ENCODE measurements at regions not wholly inside any gene's neighbourhood (a gene's known extent, or its start where the extent isn't known, plus 50 kb on each side); places are given as distances from the start of the nearest gene placed in this dataset.

- no peak for DNase-seq
Measured at GRCh38 chr4:180465364-180465763, 1777.8 kb upstream of the TENM3 start.

DNA sequence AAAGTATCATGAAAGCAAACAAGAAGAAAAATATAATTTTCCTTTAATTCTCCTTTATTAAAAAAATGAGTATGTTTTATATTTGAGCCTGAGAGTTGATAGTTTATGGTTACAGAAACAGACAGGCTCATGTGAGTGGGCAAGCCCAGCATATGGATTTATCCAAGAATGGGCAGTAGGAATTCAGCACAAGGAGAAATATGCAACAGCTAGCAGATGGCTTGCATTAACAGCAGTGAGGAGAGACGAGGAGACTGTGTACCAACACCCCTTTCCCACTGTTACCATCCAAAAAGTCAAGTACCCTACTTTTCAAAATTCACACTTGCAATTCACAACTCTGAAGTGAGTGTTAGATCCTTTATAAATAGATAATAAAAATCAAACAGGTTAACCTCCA is 1760.2 kb upstream of the TENM3 start:
- no peak for DNase-seq

GRCh38 chr4:180485407-180485806 is 1757.8 kb upstream of the TENM3 start:
- DNase-seq, result no peak

DNA sequence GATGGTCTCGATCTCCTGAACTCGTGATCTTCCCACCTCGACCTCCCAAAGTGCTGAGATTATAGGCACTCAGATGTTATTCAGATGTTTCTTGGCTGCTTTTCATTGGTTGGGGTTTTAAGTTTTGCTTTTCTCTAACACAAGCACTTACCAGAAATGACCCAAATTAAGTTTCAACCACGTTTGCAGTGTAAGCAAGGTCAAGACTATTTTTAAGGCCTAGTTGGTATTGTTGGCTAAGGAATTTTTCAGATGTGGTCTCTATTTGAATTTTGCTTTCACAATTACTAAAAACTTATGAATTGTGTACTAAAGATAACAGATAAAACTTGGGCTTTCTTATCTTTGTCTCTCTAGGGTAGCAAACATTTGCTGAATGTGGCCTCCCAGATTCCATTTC is 1756.9 kb upstream of the TENM3 start:
- no peak for DNase-seq

DNA sequence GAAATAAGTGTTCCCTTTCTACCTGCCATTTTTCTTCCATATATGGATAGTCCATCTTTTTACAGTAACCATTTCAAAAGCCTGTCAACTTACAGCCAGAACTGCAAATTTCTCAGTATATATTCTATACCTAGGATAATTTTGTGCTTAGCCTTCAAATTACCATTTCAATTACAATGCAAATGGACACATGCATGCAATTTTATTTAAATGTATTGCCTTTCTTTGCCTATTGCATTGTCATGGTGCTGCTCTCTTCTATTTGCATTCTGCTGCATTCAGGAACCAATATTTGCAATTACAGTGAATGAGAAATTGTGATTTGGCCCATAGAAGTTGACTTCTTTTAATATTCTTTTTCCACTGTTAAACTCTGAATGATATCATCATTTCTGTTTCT is 1753.4 kb upstream of the TENM3 start:
- DNase-seq, result no peak

DNA sequence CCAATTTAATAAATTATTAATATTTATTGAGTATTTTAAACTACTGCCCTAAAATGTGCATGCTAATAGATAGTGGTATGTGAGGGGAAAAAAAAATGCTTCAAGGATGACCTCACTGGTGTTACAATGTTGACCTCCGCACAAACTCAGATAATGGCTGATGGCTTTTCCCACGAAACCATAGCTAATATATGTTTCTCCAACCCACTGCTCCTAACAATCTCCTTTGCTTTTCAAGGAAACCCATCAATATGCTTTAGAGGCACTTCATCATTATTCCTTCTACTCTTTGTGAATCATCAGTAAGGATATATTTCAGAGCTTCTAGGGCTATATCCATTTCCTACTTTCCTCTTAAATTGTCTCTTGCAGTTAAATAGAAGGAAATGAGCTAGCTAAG is 1752.0 kb upstream of the TENM3 start:
- DNase-seq, result no peak

GRCh38 chr4:180493299-180493698 is 1749.9 kb upstream of the TENM3 start:
- no peak for DNase-seq

GRCh38 chr4:180500154-180500553 is 1743.0 kb upstream of the TENM3 start:
- DNase-seq, result no peak

DNA sequence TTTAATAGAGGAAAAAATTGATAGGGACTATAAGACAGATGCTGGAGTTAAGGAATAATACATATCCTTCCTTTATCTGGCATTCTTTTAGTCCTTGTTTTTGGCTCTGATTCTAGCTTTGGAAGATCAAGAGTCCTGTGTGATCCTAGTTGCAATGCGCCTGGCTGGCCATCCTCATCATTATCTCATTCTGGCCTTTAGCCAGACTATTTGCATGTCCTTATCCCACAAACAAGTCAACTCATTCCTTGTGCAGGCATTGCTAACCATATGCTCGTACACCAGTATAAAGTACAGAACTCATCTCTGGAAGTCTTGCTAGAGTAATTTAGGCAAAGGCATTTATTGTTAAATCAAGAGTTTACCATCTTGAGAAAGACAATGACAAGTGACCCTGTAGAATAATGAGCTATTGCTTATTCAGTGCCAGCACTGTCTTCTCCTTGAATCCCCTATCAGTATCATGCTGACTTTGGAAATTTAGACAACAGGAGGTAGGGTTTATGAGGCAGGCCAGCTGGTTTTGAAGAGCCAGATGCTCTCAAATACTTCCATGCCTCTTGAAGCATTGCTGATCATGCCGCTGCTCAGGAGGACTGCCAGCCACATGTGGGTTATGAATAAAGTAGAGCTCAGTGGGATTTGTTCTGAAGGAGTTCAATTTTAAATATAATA is 1730.3 kb upstream of the TENM3 start:
- no peak for DNase-seq

- DNase-seq, result no peak
Measured at GRCh38 chr4:180518906-180519305, 1724.3 kb upstream of the TENM3 start.

GRCh38 chr4:180521181-180521580 is 1722.0 kb upstream of the TENM3 start:
- DNase-seq, result no peak

DNA sequence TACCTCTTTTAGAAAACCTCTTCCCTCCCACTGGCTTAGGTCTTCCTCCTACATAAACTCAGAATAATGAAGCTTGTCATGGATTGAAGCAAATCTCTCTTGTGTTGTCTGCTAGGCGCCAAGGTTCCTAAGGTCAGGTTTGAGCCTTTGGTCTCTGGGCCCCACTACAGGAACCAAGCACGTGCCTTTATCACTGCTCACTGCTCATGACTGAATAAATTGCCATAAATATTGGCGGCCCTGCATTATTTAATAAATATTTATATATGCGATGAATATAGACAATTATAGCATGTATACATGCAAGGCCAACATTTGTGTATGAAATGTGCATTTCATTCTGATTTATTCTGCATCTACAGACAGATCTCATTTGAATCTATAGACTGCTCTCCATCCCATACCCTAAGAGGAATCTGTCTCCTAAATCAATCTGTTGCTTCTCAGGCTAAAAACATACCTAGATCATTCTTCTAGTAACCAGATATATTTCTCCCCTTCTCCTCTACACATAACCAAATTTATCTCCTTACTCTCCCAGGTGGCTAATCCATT is 1717.6 kb upstream of the TENM3 start:
- no peak for DNase-seq

- no peak for DNase-seq
Measured at GRCh38 chr4:180528003-180528402, 1715.2 kb upstream of the TENM3 start.

DNA sequence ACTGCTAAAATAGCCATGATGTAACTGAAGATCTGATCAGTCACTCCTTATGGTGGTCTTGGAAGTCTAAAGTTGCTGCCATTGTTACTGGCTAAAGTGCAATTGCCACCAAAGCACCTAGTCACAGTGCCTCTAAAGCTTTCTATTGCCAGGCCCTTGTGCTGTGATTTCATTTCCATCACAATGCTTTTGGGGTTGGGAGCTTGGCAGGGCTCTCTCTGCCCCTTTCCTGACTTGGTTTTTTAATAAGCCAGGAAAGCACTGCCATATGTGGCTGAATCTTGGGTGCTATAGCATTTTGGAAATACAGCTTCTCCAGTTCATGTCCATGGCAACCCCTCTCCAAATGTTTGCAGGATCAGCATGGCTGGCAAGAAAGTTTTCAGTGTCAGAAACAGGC is 1712.4 kb upstream of the TENM3 start:
- DNase-seq, result no peak

- no peak for DNase-seq
Measured at GRCh38 chr4:180532691-180533090, 1710.5 kb upstream of the TENM3 start.

GRCh38 chr4:180538384-180539057 is 1704.7 kb upstream of the TENM3 start:
- DNase-seq, result no peak

GRCh38 chr4:180539284-180539683 is 1703.9 kb upstream of the TENM3 start:
- DNase-seq, result no peak

DNA sequence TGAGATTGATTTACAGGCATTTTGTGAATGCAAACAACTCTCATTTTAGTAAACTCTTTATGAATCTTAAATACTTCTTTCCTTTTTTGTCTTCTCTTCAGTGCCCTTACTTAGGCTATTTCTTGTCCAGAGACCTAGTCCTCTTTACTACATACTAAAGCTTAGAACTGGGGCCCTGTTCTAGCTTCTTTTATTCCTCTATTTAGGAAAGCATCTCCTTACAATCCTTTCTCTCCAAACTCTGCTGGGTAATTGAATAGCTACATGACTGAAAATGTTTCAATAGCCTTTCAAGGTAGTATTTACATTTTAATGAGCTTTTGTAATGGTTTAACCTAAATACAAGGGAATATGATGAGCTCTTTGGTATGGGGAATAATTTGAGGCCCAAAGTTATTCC is 1701.5 kb upstream of the TENM3 start:
- no peak for DNase-seq

- DNase-seq, result no peak
Measured at GRCh38 chr4:180542445-180543100, 1700.6 kb upstream of the TENM3 start.

DNA sequence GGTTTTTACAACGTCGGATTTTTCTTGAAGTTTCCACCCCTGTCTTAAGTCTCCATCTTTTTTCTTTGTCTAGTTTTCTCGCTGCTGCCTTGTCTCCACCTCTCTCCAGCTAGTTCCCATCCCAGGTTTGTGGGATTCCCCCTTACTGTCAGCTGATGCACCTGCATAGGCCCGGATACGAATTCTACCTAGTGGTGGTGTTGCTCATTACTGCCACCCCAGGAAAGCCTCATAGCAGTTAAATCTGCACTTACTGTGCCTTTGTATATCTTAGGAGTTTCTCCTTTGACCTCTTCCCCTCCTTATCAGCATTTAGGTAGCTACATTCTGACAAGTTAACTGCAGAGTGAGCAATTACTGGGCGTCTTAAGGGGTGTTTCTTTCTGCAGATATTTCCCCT is 1693.1 kb upstream of the TENM3 start:
- DNase-seq, result no peak

GRCh38 chr4:180557348-180557747 is 1685.9 kb upstream of the TENM3 start:
- DNase-seq, result no peak

DNA sequence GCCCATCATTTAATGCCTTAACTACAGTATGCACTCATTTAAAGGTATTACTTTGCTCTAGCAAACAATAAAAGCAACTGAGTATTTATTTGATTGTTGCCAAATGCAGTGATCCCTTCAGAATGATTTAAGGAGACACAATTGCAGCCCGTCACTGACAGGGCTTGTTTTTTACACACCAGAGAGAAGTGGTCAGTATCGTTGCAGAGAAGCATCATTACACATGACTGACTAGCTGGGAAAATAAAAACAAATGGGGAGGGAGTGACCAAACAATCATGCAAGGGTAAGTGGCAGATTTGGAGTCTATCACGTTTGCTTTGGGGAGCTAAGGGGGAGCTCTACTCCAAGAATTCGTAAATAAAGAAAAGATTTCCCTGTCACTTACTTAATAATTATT is 1685.3 kb upstream of the TENM3 start:
- DNase-seq, result no peak

- no peak for DNase-seq
Measured at GRCh38 chr4:180558427-180558826, 1684.8 kb upstream of the TENM3 start.

GRCh38 chr4:180560896-180561295 is 1682.3 kb upstream of the TENM3 start:
- DNase-seq, result no peak
